ENCODE measurements at regions not wholly inside any gene's neighbourhood (a gene's known extent, or its start where the extent isn't known, plus 50 kb on each side); places are given as distances from the start of the nearest gene placed in this dataset.
"Not testable (repeated sequence)": the region's sequence is repeated elsewhere in the genome, so short reads cannot be mapped to it uniquely, and the experiment has no call there.

DNA sequence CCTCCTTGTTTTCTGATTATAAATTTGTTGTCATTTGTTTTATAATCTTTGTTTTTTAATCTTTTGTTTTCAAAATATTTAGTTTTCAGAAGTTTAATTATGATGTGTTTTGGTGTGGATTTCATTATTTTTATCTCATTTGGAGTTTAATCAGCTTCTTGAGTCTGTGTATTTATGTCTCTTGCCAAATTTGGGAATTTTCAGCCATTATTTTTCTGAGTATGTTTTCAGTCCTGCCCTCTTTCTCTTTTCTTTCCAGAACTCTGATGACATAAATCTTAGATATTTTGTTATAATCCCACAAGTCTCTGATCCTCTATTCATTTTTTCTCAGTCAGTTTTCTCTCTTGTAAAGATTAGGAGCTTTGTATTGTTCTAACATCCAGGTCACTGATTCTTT, 89.8 kb downstream of the RHOU start:
- no peak for DNase-seq

GRCh38 chr1:228825840-228826484, 90.7 kb downstream of the RHOU start:
- no peak for DNase-seq

DNA sequence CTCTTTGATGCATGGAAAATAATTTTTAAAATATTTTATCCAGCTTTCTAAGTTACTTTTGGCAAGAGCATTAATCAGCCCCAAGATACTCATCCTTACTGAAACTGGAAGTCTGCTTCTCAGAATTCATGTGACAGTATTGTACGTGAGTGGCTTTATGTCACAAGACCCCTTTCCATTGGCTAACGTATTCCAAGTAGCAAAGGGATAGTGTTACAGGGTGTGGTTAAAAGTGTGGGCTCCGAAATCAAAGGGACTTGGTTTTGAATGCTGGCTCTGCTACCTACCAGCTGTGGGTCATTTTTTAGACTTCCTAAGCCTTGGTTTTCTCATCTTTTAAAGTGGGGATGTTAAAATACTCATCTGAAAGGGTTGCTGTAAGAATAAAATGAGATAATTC, 91.7 kb downstream of the RHOU start:
- no peak for DNase-seq

DNA sequence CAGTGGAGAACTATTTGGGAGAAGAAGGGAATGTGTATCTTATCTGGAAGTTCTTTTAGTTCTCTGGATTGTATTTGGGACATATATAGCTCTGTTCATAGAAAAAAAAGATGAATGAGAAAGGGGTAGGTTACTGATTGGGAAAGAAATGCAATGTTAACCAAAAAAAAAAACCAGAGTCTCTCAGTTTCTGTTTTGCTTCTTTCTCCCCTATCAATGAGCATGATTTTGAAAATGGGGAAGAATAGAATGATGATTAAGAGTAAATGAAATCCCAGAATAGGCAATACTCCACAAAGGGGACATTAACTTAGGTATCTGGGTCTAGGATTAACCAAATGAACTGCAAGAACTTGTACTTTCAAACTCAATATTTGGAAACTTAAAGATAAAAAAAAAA, 92.9 kb downstream of the RHOU start:
- DNase-seq = no peak

DNA sequence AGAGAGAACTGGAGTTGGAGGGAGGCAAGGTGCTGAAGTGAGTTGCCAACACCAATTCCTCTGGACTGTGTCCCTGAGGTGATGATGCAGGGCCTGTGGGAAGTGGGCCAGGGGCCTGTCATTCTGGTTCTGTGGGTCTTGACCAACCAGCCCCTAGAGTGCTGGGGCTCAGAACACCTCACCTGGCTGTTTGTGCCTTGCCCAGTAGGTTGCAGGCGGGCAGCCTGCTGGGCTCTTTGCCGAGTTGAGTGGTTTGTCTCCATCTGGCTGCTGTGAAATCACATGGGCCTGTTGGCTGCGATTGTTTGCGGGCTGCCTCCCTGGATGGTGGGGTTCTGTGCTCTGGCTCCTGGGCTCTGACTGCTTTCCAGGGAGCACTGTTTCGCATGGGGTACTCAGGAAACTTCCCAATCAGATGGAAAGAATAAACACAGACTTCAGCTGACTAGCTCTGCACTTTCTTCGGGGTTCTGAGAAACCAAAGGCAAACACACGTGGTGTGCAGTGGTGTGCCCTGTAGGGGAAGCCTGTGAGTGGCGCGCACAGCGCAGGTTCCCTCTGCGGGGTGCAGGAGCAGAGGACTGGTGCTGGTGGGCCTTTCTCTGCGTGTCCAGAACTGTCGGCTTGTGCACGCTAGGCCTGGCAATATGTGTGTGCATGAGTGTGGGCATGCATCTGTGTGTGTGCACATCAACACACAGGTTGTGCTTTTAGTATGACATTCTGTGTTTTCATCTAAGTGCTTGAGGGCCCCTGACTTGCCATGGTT, 95.1 kb downstream of the RHOU start:
- DNase-seq = no peak

- no peak for DNase-seq
Measured at GRCh38 chr1:228830954-228831481, 95.7 kb downstream of the RHOU start.

GRCh38 chr1:228833911-228834688, 98.8 kb downstream of the RHOU start:
- DNase-seq = peak; percentile 47

DNA sequence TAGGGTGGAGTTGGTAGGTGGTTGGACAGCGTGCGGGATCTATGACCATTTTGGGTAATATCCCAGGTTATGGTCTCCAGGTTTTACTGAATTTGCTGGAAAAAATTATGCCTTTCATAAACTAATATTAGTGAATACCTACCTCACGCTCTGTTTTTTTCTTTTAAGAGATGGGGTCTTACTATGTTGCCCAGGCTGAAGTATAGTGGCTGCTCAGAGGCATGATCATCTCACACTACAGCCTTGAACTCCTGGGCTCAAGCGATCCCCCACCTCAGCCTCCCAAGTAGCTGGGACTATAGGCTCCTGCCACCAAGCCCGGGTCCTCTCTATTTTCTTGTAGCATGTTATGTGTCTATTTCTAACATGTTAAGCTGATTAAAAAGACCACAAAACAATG, 100.2 kb downstream of the RHOU start:
- DNase-seq = no peak

DNA sequence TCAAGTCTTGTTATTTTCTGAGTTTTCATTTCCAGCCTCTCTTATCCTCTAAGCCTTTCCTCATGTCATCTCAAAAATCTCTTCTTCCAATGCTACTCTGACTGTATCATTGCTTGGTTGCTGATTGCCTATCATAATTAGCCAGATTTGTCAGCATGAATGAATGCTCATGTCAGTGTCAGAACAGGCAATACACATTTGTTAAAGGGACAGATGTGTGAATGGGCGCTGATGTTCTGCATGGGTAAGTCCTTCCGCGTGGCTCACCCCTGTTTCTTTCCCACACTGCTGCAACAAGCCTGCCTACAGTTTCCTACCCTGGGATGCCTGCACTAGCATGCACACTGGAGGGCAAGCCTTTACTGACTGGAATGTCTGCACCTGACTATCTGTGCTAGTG, 100.6 kb downstream of the RHOU start:
- DNase-seq = peak; percentile 65

GRCh38 chr1:228836427-228836826, 101.1 kb downstream of the RHOU start:
- no peak for DNase-seq

- no peak for DNase-seq
Measured at GRCh38 chr1:228837032-228837431, 101.8 kb downstream of the RHOU start.

- no peak for DNase-seq
Measured at GRCh38 chr1:228837817-228838716, 102.8 kb downstream of the RHOU start.

- DNase-seq = no peak
Measured at GRCh38 chr1:228838717-228839500, 103.6 kb downstream of the RHOU start.

DNA sequence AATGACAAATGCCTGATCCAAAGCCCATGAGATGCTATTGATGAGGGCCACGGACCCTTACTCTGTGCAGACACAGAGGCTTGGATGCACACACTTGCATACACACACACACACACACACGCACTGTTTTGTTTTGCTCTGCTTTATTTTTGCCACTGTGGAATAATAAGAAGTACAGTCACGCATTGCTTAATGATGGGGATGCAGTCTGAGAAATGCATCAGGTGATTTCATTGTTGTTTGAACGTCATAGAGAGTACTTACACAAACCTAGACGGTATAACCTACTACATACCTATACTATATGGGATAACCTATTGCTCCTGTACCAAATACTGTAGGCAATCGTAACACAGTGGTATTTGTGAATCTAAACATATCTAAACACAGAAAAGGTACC, 104.4 kb downstream of the RHOU start:
- no peak for DNase-seq

- DNase-seq = peak; percentile 28
Measured at GRCh38 chr1:228841632-228842031, 106.4 kb downstream of the RHOU start.

- DNase-seq = no peak
Measured at GRCh38 chr1:228842094-228842775, 107.0 kb downstream of the RHOU start.

DNA sequence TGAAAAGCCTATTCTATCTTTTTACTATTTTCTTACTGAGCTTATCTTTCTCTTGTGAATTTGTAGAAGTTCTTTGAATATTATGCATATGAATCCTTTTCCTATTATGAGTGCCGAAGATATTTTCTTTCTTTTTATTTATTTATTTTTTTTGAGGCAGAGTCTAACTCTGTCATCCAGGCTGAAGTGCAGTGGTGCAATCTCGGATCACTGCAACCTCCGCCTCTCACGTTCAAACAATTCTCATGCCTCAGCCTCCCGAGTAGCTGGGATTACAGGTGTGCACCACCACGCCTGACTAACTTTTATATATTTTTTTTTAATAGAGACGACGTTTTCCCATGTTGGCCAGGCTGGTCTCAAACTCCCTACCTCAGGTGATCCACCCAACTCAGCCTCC, 109.8 kb downstream of the RHOU start:
- no peak for DNase-seq

GRCh38 chr1:228846952-228847351, 111.7 kb downstream of the RHOU start:
- DNase-seq = no peak

DNA sequence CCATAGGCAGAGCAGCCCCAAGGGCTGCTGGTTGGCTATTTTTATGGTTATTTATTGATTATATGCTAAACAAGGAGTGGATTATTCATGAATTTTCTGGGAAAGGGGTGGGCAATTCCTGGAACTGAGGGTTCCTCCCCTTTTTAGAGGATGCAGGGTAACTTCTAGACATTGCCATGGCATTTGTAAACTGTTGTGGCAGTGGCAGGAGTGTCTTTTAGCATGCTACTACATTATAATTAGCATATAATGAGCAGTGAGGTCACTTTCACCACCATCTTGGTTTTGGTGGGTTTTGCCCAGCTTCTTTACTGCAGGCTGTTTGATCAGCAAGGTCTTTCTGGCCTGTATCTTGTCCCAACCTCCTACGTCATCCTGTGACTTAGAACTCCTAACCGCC, 112.2 kb downstream of the RHOU start:
- not testable (repeated sequence) for DNase-seq

DNA sequence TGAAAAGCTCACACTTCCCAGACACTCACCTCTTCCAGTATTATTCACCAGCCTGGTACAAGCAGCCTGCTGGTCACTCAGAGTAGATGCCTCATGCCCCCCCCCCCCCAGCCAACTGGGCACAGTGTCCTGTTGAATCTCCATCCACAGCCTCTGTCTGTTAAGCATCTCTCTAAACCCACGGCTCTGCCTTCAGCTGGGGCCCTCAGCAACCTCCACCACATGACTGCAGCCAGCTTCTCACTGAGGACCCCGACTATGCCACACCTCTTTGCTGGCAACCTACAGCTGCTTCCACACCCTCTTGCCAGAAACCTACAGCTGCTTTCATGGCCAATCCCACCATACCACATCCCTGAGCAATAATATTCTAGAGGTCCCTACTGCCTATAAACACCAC, 113.1 kb downstream of the RHOU start:
- DNase-seq = no peak

- DNase-seq = no peak
Measured at GRCh38 chr1:228849011-228849541, 113.8 kb downstream of the RHOU start.
